ENCODE measurements at regions not wholly inside any gene's neighbourhood (a gene's known extent, or its start where the extent isn't known, plus 50 kb on each side); places are given as distances from the start of the nearest gene placed in this dataset.

GRCh38 chr13:97810152-97810551, 143.3 kb upstream of the IPO5 start:
- TF ChIP-seq CTCF (IDR thresholded peaks at IDR 0.05) (no peak), POLR2A (IDR thresholded peaks at IDR 0.05) (no peak), EP300 (IDR thresholded peaks at IDR 0.05) (no peak)
